ENCODE measurements at regions not wholly inside any gene's neighbourhood (a gene's known extent, or its start where the extent isn't known, plus 50 kb on each side); places are given as distances from the start of the nearest gene placed in this dataset.

- no peak for TF ChIP-seq POLR2AphosphoS5 (IDR thresholded peaks at IDR 0.05; ENCODE audit: insufficient read depth in 1 of 2, low read depth in 1 of 2)
- TF ChIP-seq, protein P1, sequence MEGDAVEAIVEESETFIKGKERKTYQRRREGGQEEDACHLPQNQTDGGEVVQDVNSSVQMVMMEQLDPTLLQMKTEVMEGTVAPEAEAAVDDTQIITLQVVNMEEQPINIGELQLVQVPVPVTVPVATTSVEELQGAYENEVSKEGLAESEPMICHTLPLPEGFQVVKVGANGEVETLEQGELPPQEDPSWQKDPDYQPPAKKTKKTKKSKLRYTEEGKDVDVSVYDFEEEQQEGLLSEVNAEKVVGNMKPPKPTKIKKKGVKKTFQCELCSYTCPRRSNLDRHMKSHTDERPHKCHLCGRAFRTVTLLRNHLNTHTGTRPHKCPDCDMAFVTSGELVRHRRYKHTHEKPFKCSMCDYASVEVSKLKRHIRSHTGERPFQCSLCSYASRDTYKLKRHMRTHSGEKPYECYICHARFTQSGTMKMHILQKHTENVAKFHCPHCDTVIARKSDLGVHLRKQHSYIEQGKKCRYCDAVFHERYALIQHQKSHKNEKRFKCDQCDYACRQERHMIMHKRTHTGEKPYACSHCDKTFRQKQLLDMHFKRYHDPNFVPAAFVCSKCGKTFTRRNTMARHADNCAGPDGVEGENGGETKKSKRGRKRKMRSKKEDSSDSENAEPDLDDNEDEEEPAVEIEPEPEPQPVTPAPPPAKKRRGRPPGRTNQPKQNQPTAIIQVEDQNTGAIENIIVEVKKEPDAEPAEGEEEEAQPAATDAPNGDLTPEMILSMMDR (IDR thresholded peaks at IDR 0.05): no peak
These were observed 751.2 kb downstream of the SATB2 start for GRCh38 chr2:198706476-198707082.
